NCI-H1048 (cell line): ENCODE measurements at regions not wholly inside any gene's neighbourhood (a gene's known extent, or its start where the extent isn't known, plus 50 kb on each side); places are given as distances from the start of the nearest gene placed in this dataset.

ENCODE experiments used
- DNase-seq: peaks from one replicate; lab custom pipeline; 2025; lab: John Stamatoyannopoulos, UW

DNA sequence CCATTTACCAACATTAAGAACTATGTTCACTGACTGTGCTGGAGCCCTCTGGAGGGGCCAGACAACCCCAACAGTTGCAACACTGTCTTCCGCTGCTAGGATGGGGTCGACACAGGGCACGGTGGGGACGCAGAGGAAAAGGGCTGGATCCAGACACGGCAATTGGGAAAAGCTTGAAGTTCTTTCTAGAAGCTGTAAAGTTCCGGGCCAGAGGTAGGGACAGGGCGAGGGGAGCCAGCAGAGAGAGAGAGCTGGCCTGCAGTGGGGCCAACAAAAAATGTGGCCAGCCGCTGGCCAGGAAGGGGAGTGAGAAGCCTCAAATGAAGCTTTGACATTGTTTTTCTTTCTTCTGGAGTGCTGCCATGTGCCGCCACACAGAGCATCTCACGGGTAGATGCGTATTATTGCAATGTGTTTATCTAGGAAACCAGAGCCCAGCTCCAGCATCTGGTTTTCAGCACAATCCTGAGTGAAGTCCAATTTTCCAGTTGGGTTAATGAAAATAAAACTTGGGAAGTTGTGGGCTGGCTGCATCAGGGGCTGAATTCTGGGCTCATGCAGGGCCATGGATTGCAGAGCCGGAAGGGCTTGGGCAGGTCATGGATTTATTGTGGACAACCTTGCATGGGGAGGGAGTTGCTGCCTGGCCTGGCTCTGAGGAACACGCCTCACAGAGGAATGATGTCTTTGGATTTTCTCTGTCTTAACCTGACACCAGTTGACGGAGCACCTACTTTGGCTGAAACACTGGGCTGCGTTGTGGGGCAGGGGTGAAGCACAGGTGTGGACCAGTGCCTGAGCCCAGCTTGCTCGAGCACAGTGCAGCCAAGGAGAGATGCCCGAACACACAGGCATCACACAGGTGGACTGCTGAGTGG, 67.6 kb upstream of the AMPD3 start:
- DNase-seq = no peak

DNA sequence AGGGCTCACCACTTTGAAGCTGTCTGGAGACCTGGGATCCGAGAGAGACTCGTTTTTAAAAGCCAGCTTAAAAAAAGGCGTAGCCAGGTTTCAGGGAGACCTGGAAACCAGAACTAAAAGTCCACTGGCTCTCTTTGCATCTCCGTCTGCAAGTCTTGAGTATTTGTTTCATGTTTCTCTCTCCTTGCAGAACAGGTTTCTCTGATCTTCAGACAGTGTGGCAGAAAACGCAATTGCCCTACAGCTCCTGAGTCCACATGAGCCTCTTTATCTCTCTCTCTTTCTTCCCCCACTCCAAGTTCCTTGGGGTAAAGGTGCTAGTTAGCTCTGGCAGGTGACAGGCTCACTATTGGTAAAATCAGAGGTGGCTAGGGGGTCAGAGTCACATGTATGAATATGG, 67.0 kb upstream of the AMPD3 start:
- no peak for DNase-seq

DNA sequence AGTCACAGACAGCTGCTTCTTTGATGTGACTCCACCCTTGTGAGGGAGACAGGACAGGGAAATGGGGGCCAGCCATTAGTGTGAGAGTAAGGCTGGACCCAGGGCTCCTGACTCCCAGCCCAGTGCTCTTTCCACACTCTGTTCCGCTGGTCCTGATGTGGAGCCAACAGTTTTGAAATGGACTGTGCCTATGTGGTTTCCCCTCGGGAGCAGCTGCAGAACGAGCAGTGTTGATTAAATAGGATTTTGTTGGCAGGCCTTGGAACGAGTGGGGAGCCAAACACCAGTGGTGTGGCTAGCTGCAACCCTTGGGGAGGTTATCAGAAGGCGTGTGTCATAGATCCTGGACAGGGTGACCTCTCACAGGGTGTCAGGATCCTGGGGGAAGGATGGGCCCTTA, 66.5 kb upstream of the AMPD3 start:
- DNase-seq = no peak

DNA sequence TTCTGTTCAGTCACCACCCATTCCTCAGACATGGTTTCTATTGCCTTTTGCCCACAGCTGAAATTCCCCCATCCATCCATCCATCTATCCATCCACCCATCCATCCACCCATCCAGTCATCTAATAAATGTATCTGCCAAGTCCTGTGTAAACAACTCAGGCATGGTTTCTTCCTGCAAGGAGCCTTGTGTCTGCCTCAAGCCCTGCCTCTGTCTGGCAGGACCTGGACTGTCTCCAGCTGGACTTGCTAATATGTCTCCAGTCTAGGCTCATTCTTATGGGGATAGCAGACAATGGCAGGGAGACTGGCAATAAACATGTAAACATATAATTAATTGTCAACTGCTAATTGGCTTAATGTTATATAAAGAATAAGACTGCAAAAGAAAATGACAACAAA, 64.7 kb upstream of the AMPD3 start:
- no peak for DNase-seq

DNA sequence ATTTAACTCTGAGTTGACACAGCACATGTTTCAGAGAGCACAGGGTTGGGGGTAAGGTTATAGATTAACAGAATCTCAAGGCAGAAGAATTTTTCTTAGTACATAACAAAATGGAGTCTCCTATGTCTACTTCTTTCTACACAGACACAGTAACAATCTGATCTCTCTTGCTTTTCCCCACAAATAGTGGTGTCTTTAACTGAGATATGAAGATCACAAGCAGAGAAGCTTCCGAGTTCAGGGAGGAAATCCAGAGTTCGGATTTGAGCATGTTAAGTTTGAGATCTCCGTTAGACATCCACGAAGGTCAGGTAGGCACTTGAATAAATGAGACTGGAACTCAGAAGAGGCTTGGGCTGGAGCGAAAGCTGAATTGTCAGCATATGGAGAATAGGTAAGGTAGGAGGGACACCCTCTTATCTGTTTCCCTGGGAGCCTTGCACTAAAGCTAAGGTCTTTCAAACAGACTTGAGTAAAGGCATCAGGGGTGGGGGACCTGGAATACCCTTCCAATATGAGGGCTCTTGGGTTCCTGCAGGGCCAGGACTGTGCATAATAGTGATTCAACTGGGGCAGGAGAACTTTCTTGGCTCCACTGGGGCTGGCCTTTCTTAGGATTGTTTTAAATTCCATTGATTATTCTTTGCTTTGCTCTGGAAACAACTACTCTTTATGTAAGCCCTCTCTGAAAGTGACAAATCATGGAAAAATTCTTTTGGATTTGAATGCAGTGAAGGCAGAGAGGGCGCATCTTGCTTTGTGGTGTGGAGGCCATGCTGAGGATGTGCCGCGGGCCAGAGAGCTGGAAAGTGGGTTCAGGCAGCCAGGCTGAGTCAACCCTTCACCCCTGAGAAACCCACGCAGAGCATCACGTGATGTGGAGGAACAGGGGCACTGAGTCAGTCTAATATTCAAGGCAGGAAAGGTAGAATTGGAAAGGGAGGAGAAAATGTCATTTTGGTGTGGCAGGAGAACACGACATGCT, 62.7 kb upstream of the AMPD3 start:
- DNase-seq = no peak

DNA sequence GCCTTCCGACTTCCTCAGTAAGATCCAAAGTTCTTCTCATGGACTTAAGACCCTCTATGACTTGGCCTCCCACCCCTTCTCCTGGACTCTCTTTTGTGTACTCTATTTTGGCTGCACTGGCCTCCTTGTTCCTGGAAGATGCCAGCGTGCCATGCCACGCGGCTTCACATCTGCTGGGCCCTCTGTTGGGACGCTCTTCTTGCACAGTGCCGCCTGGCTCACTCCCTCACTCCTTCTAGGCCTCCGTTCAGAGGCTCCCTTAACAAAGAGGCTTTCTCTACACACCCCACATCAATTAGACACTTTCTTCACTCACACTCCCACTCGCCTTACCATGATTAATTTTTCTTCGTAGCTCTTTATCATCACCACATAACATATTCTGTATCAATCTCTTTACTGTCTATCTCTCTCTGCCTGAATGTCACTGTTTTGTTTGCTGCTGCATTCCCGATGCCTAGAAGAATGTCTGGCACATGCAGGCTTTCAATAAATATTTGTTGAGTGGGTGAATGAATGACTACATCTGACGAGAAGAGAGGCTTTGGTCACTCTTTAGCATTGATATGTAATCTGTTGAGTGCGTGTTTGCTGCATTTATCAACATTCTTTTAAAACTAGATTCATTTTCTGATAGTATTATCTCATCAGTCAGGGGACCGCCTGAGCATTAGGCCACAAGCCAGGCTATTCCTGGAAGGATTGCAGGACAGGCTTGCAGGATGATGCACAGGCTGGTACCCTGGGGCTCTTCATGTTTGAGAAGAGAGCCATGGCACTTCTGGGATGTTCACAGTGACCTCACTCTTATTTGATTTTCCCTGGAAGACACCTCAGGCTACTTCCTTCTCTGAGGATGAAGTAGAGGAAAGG, 60.6 kb upstream of the AMPD3 start:
- no peak for DNase-seq

DNA sequence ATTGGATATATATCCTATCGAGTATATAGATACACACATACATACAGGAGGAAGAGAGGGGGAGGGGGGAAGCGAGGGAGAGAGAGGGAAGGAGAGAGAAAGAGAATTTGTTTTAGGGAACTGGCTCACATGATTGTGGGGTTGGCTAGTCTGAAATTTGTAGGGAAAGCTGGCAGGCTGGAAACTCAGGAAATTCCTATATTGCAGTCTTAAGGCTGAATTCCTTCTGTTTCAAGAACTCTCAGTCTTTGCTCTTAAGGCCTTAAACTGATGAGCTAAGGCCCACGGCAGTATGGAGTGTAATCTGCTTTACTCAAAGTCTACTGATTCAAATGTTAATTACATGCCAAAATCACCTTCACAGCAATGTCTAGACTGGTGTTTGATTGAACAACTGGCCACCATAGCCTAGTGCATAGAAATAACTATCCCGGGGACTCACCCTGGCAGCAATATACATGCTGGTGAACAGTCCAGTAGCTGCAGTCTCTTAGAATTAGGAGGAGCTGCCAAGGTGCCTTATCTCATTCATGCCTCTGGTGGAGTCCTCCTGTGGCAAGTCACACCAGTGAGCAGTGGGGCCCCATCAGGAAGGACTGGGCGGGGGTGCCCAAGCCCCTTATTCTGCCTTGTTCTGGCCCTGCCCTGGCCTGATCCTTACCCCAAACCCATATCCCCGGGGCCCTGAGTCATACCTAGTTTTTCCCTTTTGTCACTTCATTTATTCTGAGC, 59.7 kb upstream of the AMPD3 start:
- no peak for DNase-seq

DNA sequence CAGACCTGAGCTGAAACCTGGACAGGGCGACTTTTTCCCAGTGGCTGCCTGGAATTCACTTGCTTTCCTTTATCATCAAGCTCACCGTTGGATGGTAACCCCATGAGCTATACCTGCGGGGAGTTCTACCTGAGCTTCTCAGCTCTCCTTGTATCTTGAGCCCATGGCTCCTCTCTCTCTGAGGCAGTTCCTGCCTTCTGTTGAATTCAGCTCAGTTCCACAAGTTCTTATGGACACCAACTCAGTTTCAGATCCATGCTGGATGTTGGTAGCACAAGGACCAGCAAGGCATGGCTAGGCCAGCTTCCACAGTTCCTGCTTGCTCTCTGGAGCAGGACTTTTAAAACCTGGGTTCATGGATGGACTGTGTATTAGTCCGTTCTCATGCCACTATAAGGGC, 58.3 kb upstream of the AMPD3 start:
- DNase-seq = no peak

DNA sequence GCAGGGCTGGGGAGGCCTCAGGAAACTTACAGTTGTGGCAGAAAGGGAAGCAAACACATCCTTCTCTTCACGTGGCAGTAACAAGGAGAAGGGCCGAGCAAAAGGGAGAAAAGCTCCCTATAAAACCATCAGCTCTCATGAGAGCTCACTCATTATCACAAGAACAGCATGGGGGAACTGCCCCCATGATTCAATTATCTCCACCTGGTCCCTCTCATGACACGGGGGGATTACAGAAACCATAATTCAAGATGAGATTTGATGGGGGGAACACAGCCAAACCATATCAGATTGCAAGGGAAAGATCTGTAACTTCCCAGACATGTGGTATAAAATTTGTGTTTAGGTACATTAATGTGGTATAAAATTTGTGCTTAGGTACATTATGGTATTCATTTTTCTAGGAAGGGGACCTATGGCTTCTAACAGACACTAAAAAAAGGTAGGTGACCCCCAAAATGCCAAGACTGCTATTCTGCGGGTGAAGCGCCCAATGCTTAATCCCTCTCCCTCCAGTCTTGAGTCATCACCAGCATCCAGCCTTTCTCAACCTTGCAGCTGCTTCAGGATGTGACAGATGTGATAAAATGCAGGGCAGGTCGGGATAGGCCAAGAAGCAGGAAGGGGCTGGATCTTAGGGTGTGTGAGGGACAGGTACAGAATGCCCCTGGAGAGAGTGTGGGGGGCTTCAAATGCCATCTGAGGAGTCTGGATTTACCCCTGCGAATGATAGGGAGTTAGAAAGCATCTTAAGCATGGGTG, 57.7 kb upstream of the AMPD3 start:
- DNase-seq = no peak

DNA sequence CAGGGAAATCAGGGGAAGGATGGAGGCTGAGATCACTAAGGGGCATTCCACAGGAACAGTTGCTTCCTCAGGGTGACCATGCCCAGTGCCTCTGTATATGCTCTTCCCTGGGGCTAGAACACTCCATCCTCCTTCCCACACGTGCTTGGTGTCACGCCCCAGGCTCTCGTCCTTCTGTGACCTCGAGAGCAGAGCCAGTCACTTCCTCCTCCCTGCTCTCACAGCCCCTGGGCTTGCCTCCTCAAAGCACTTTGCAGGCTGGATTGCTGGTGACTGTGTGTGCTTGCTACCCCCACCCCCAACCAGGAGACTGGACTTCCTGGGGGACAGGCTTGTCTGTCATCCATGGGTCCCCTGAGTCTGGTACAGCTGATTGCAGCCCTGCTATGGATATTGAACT, 56.5 kb upstream of the AMPD3 start:
- DNase-seq = no peak

DNA sequence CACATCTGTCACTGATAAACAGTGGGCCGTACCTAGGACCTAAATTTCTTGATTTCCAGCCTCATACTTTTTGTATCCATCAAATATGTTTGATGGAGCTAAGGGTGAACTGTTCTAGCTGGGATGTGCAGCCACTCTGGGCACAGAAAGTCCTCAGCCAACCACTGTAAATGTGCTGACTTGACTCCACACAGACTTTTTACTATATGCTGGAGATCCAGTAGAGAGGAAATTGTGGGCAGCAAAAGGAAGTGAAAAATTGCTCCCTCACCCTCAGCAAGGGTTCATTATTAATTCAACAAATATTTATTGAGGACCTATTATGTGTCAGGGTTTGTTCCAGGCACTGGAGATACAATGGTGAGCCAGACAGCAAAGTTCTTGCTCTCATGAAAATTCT, 54.2 kb upstream of the AMPD3 start:
- no peak for DNase-seq

DNA sequence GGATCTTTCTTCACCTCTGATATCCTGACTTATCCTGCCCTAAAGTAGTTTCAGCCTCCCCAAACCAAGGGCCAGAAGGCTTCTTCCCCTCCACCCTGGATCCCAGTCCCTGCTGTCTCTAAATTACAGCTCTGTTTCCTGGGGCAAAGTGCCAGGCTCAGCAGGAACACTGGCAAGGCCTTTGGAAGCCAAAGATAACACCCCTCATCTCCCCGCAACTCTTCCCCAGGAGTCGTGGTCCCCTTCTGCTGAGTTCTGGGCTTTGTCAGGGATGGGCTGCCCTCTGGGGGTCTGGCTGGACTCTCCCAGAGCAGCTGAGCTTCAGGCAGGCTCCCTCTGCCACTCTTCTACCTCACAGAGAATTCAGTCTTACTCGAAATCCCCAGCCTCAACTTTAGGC, 53.8 kb upstream of the AMPD3 start:
- no peak for DNase-seq

DNA sequence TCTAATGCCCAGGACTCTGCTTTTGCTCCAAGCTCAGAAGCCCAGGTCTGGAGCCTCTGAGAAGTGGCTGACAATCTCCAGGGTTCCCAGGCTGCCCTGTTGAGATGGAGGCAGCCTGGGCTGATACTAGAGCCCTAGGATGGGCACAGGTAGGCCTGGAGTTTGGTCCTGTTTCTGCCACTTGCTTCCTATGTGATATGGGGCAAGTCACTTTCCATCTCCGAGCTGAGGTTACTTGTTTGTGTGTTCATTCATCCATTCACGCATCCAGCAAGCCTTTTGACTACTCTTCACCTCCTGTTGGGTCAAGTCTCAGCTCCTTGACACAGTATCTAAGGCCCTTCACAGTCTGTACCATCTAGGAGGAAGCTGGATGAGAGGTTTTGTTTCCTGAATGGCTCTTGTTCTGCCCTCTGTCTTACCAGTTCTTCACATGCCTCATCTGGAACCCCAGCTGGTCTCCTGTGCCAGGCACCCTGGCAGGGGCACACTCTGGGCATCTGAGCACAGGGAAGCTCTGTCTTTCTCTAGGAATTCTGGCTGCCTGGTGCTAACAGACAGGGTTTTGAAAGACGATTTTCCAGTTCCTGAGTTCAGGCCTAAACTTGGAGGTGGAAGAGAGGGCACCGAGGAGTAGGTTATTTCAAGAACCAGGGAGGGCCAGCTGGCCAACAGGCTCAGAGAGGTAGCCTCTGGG, 53.2 kb upstream of the AMPD3 start:
- DNase-seq = no peak
